Hematopoietic multipotent progenitor cell treated with erythropoietin and hydrocortisone succinate and interleukin-3 and kit ligand, for 15 days (in vitro differentiated cells): ENCODE measurements at regions not wholly inside any gene's neighbourhood (a gene's known extent, or its start where the extent isn't known, plus 50 kb on each side); places are given as distances from the start of the nearest gene placed in this dataset.

Experiments used
- DNase-seq: peaks from one replicate; pipeline ENCODE4 v3.0.0-alpha.2; 2015; ENCODE audit warnings: low spot score

DNA sequence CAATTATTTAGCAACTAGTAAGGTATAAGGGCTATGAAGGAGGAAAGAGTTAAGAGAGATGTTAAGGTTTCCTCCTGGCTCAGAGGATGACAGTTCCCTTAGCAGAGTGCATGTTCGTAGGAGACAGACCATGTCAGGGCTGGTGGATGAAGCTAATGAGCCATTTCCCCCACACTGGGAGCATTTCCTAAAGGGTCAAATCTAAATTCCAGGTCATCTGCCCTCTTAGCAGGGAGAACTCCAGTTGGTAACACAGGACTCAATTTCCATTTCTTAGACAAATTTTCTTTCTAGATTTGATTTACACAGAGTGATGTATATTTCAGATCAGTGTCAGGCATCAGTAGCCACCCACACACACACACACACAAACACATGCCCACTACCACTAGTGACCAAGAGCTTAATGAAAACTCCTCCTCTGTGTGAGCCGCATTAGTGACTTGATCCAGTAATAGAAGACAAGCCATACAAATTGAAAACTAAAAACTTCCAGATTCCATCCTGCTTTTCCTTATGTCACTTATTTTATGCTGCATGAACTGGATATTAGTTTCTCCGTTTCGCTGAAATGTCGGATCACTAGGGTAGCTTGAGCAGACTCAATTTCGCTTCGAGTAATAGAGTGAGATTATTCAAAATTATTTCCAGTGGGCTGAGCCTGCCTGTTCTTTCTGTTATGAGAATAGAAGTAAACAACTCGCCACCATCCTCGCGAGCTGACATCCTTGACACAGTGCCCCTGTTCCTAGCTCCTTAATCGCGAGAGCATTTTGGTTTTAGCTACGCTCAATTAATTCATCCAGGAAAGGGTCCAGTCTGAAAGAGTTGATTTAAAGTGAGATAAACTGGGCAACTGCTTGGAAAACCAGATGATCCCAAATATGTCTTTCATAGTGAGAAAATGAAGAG, 582.6 kb downstream of the SOX6 start:
- no peak for DNase-seq

DNA sequence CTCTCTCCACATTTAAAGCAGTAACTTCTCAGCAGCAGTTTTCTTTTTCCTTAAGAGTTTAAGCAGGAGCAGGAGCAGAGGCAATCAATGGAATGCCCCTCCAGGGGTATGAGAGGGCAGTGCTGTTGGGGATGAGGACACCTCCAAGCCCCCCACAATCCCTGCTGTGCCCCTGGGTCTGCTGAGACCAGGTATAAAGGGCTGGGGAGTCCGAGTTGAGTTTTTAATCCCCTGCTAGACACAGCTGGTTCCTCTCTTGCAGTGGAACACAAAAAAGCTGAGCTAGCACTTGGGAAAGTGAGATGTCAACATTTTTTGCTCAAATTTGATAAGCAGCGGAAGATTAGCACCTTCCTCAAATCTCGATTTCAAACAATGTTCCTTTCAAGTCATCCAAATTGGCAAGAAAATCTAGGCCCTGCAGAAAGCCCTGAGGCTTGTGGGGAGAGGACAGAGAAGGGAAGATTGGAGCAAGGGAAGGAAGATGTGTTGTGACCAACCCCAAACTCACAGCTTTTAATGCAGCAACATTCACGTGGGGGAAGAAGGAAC, 581.9 kb downstream of the SOX6 start:
- DNase-seq: no peak

DNA sequence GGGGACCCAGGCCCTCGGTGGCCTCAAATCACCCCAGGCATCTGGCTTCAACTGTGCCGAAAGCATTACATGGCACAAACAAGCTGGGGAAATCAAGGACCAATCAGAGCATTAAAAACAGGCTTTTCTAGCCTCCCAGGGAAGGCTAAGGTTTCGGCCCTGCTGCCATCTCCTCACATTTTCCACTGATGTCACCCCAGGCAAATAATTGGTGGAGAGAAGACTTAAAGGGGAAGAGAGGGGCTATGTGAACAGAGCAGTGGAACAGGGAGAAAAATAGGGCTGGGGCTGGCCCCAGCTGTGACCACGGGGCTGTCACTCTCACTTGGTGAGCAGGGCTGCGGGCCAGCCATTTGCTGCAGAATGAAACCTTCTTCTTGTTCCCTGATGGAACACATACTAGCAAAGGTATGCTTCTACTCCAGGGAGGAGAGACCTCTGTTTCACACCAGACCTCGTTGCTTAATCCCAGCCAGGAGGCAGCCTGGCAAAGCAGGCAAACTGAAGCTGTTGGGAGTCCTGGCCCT, 581.3 kb downstream of the SOX6 start:
- no peak for DNase-seq

DNA sequence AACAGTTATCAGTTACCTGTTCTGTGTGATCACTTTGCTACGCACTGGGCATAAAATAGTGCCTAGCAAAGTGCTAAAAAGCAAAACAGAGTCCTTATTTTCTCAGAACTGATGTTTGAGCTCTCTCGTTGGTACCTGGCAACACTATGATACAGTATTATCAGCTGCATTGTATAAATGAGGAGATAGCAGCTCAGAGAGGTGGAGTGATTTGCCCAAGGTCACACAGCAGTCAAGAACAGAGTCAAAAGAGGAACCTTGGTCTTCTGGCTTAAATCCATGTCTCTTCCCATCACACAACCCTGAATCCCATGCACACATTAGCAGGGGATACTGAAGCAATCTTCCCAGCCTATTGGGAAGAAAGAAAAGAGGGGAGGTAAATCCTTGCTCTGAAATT, 580.5 kb downstream of the SOX6 start:
- no peak for DNase-seq

DNA sequence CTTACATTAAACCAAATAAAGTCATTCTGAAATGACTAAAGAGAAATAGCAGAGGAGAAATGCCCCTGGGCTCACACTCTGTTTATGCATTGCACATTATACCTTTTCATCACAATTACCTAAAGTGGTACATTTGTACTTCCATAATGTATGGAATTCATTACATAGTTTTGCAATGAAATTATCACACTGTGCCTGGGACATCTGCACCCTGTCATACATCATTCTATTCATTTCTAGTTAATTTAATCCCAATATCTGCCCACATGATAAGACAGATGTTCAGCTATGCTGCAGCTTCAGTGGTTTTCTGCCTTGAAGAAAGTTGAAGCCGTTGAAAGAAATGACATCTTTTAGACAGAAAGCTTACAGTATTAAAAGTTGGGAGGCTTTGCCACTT, 580.0 kb downstream of the SOX6 start:
- DNase-seq: no peak

DNA sequence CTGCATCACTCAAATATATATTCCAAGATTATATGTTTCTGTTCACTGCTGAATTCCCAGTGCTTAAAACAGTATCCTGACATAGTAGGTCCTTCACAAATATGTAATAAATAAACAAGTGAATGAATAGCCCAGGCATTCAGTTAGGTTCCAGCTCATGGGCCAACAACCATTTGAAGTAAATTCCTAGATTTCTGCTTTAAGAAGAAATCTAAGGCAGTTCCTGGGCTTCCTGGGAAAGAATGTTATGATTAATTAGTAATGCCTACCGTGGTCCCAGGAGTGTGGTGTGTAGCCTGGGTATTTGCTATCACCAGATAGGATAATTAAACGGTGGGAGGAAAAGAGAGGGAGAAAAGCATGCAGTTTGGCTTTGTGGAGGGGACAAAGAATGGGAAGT, 576.8 kb downstream of the SOX6 start:
- DNase-seq: no peak

DNA sequence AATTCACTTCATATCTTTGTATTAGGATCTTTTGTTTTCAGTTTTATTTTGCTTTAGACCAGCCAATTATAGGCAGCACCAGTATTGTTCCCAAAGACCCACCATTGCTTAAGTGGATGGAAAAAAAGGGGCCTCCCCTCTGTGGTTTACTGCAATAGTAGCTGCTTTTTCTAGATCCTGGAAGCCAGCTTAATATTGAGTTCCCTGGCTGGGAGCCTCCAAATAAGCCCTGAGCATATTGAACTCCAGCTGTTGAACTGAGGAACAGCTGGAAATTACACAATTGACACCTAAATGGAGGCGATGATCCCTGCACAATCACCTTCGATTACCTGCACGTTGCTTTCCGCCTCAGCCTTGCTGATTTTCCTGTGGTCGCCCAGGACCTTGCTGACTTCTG, 576.0 kb downstream of the SOX6 start:
- DNase-seq: no peak

DNA sequence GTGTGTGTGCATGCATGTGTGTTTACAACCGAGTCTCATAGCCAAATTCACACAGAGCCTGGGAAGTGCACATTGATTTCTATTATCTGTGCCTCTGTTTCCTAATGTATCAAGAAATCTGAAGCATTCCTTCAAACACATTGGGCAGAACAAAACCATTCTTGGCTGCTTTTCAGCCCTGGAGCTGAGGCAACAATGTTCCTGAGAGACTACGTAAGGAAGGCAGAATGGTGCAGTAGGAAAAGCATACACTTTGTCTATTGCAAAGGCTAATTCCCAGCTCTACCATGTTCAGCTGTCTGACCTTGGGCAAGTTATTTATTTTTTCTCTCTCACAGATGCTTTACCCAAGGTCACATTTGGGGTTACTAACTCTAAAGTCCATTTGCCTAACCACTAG, 575.5 kb downstream of the SOX6 start:
- DNase-seq: no peak

DNA sequence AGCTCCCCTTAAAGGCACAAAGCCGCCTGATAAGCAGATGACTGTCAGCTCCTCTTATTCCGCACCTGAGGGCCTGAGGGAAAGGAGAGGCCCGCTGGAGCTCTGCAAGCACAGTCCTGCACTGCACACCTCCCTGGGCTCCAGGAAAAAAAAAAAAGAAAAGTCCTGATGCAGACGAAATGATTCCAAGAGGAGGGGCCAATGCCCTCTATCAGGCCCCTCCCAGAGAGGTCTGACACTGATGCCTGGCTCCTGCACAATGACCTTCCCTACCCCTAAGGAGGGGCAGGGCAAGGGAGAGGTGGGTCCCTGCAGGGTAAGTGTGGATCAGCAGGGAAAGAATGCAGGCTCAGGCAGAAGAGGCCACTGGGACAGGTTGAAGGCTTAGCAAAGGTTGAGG, 572.7 kb downstream of the SOX6 start:
- DNase-seq: no peak

DNA sequence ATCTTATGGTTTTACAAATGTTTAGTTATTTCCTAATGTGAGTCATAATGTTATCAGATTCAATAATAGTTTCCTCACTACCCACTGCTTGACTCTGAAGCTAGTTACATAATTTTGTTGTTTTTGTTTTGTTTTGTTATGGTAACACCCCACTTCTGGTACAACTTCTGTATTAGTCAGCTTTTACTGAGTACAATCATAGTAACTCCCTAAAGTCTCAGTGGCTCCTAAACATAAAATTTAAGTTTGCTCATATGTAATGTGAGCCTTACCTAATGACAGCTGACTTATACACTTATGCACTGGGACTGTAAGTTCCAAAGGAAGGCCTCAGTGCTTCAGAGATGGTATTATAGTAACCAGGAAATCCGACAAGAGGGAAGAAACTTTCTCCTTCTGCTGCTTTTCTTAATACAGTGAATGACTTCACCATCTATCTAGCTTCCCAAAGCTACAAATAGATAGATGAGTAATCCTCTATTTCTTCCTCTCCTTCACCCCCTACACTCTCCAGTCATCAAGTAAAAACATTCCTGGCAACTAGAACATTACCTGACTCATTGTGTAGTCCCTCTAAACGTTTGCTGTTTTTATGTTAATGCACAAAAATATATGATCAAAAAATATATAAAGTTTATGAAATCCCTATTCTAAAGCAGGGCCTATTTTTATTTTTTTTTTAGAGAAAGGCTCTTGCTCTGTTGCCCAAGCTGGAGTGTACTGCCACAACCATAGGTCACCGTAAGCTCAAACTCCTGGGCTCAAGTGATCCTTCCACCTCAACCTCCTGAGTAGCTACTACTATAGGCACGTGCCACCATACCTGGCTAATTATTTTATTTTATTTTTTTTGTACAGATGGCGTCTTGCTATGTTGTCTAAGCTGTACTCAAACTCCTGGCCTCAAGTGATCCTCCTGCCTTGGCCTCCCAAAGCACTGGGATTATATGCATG, 563.0 kb downstream of the SOX6 start:
- no peak for DNase-seq

DNA sequence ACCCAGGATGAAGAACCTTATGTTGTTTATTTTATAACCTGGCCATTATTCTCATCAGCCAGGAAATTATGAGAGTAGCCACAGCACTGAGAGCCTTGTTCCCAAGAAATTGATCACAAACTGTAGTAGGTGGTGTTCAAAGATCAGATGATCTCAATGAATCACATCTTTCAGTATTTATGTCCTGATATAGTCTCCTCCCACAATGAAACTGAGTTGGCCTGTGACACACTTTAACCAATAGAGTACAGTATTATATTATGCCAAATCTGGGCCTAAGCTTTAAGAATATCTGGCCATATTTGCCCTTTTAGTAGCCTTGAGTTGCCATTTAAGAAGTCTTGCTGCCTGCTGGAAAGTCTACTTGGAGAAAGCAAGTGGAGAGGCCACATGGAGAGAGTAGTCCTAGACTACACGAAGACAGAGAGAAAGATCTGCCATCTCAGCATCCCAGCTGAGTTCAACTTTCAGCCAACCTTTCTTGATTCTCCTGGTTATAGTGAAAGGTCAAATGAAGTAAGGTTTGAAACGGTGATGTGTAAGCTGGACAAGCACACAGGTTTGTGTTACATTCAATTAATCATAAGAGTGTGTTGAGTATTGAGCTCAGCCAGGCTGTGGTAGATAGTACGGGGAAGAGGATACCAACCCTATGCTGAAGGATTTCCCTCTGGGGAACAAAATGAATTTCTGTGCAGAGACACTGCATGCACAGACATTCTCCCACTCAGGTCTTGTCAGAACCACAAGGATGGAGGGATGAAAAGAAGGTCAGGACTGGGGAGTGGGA, 561.8 kb downstream of the SOX6 start:
- DNase-seq: no peak

DNA sequence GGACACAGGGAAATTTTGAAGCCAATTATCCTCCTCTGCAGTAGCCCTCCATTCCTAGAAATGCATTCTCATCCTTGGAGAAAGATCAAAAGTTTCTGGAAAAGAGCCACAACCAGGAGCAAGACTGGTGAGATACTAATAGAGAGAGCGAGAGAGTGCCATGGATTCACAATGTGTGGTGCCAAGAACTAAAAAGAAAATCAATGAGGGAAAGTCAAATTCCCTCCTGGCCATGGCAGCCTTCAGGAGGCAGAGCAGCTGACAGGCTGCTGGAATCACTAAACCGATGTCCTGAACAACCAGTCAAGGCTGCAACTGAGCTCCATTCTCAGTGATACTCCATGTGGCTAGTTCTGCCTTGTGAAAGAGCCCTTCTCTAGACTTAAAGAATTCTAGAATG, 561.0 kb downstream of the SOX6 start:
- DNase-seq: no peak

DNA sequence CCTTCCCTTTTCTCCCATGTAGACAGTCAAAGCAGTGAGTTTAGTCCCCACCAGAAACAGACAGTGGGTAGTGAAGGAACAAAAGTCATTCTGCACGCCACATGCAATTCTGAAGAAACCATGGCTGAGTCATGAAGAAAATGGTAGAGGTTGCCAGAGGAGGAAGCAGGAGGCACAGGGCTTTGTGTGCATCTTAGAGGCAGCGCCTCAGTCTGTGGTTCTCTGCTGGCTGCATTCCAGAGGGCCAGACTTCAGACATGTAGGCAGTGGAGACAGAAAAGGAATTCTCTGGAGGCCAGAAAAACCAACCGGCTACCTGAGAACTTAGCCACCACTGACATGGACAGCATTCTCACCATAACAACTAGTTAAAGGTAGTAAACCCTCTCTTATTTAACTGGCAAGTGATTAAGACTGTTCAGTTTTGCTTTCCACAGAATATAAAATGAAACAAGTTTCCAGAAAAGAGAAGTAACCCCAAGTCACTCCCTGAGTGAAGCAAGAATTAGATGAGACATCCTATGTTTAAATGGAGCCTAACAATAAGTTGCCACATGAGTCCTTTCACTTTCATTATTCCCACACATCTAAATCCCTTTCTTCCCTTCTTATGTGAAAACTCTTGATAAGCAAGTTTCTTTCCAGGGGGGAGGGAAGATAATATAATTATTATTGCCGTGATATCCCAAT, 556.1 kb downstream of the SOX6 start:
- DNase-seq: no peak

DNA sequence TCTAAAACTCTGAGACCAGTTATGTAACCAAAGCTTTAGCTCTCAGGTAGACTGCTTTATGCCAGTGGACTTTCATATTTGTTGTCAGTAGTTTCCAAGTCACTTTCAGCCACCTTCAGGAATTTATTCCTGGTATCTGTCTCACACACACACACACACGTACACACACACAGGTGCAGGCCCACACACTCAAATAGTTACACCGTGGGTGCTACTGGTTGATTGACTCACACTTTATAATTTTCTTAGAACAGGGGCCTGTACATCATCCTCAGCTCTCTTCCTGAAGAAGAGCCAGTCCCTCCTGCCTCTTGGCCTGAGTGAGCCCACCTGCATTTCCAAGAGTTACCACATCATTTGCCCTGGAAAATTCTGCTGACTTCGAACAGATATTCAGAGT, 555.2 kb downstream of the SOX6 start:
- no peak for DNase-seq

DNA sequence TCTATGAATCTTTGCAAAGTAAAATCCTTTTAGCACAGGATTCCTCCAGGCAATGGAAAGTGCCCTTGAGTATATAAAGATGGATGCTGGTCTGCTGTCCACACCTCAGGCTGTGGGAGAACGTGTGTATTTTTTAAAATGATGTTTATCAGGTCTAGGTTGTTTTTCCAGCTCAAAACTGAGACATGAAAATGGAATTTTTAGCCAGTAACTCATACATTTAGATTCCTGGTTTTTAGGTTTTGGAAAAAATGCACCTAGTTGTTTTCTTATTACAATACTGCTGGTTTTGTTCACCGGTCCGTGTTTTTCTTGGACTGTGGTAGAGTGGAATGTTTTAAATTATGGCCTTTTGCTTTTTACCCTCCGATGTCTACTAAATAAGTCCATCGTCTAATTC, 554.7 kb downstream of the SOX6 start:
- DNase-seq: no peak

DNA sequence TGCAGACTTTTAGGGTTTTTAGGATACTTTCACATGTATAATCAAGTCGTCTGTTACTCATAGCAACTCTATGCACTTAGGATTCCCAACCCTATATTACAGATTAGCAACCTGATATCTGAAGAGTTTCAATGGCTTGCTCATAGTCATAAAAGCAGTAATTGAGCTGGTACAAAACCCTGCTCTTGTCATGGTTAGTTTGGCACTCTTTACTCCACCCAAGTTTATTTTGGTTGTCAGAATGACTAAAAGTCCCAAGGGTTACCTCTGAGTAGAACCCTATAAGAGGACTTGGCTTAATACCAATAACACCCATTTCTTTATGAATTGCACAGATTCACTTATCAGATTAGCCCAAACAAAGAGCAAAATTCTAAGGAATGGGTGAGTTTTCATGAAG, 550.6 kb downstream of the SOX6 start:
- DNase-seq: no peak

DNA sequence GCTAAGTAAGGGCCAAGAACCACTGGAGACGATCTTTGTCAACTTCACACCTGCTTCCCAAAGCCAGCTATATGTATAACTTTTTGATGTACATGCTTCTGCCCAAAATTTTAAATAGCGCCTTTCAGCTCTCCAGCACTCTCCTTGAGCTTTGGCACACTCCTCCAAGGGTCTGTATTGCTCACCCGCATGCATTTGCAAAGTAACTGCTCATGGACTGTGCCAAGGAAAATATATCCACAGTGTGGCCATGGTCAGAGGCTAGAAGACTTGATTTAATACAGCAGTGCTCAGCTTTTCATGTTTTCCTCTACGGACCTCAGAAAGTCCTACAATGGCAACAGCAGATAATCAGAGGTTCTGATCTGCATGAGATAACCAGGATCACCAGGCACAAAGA, 550.1 kb downstream of the SOX6 start:
- DNase-seq: no peak

DNA sequence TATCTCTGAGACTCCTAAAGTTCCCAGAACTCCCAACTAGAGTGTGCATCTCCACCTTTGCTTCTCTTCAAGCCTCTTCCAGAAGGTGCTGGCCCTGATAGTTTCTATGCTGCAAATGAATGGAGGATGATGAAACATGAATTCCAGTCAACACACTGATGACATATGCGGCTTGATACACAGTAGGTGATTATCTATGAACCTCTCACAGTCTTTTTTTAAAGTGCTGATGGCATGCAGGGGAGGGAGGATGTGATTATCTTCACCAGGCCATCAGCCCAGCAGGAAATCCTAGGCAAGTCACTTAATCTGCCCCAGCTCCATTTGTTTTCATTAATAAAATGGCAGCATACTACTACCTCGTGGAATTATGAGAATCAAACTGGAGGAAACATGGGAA, 548.5 kb downstream of the SOX6 start:
- DNase-seq: no peak

DNA sequence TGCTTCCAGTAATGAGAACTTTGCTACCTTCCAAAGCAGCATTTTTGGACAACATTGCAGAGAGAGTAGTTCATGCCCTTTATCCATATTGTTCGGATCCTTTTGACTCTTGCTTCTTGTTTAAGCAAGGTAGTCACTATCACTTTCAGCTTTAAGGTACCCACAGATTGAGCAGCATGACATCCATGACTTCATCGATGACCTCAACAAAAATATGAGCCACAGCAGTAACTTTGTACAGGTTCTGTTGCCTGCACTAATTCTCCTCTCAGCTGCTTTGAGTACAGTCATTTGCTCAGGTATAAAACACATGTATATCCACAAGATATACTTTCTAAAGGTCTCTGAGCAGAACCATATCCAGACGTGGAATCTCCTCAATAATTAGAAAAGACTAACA, 546.3 kb downstream of the SOX6 start:
- DNase-seq: no peak

DNA sequence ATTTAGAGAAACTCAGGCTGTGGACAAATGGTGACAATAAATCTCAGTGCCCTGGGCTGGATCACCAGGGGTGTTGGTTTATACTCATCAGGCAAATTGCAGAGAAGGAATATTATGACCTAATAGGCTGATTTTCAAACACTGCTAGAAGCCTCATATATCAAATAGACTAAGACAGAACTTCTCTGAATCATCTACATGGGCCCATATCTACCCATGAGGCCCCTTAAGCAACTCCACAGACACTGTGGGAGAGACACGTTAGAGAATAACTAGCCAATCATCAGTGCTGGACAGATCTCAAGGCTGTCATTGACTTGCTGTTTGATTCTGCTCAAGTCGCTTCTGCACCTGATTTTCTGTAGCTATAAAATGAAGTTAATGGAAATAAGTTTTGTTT, 545.8 kb downstream of the SOX6 start:
- no peak for DNase-seq
